ENCODE measurements at regions not wholly inside any gene's neighbourhood (a gene's known extent, or its start where the extent isn't known, plus 50 kb on each side); places are given as distances from the start of the nearest gene placed in this dataset.

- Mint-ChIP-seq H3K4me3 (ENCODE audit: unreplicated experiment) (no peak overlapping the region), H3K36me3 (ENCODE audit: insufficient read depth, unreplicated experiment) (peaks cover 5% of the 10 kb centered on the region), H3K27me3 (ENCODE audit: insufficient read depth, unreplicated experiment) (no peaks in the 10 kb centered on the region), H3K9me3 (ENCODE audit: unreplicated experiment) (no peaks in the 10 kb centered on the region), H3K4me1 (ENCODE audit: insufficient read depth, unreplicated experiment) (peaks cover 14% of the 10 kb centered on the region), H3K27ac (ENCODE audit: low read depth, unreplicated experiment) (no peak overlapping the region)
- TF ChIP-seq CTCF (IDR thresholded peaks at IDR 0.05; ENCODE audit: unreplicated experiment): no peak
- ChIA-PET POLR2A (interaction anchor here (0.6 kb wide), 1 partner anchor 108 kb away, joined by 3 read pairs; no protein-coding TSS in a partner anchor), CTCF (no interaction called here)
- no TSS peak for BruUV-seq (replicated peaks)
- intact Hi-C loops (cut with micrococcal nuclease): no loop called here
- DNase-seq (ENCODE audit: unreplicated experiment): no peak
Measured at GRCh38 chr12:131273291-131273845, 319.7 kb downstream of the ADGRD1 start.

GRCh38 chr12:131274061-131274460, 320.4 kb downstream of the ADGRD1 start:
- DNase-seq (ENCODE audit: unreplicated experiment): no peak
- no peak overlapping the region for H3K27ac Mint-ChIP-seq (ENCODE audit: low read depth, unreplicated experiment)
- no peaks in the 10 kb centered on the region for H3K27me3 Mint-ChIP-seq (ENCODE audit: insufficient read depth, unreplicated experiment)
- no peak for TF ChIP-seq CTCF (IDR thresholded peaks at IDR 0.05; ENCODE audit: unreplicated experiment)
- no TSS peak for BruUV-seq (replicated peaks)
- H3K4me1 Mint-ChIP-seq (ENCODE audit: insufficient read depth, unreplicated experiment): peaks cover 10% of the 10 kb centered on the region
- H3K9me3 Mint-ChIP-seq (ENCODE audit: unreplicated experiment): no peaks in the 10 kb centered on the region
- CTCF ChIA-PET: interaction anchor here (1.4 kb wide), 1 partner anchor 169 kb away, joined by 3 read pairs; no protein-coding TSS in a partner anchor
- POLR2A ChIA-PET: no interaction called here
- intact Hi-C loops (cut with micrococcal nuclease): no loop called here
- H3K4me3 Mint-ChIP-seq (ENCODE audit: unreplicated experiment): no peak overlapping the region
- H3K36me3 Mint-ChIP-seq (ENCODE audit: insufficient read depth, unreplicated experiment): peaks cover 5% of the 10 kb centered on the region

- intact Hi-C loops (cut with micrococcal nuclease): no loop called here
- Mint-ChIP-seq H3K4me3 (ENCODE audit: unreplicated experiment) (no peak overlapping the region), H3K27ac (ENCODE audit: low read depth, unreplicated experiment) (no peak overlapping the region), H3K4me1 (ENCODE audit: insufficient read depth, unreplicated experiment) (peaks cover 3% of the 10 kb centered on the region), H3K27me3 (ENCODE audit: insufficient read depth, unreplicated experiment) (no peaks in the 10 kb centered on the region), H3K36me3 (ENCODE audit: insufficient read depth, unreplicated experiment) (peaks cover 5% of the 10 kb centered on the region), H3K9me3 (ENCODE audit: unreplicated experiment) (no peaks in the 10 kb centered on the region)
- ChIA-PET POLR2A (interaction anchor here (1.2 kb wide), 1 partner anchor 20 kb away, joined by 3 read pairs; no protein-coding TSS in a partner anchor), CTCF (interaction anchor here (1.4 kb wide), 1 partner anchor 170 kb away, joined by 3 read pairs; no protein-coding TSS in a partner anchor)
- BruUV-seq (replicated peaks): no TSS peak
- DNase-seq (ENCODE audit: unreplicated experiment): no peak
- TF ChIP-seq CTCF (IDR thresholded peaks at IDR 0.05; ENCODE audit: unreplicated experiment): no peak
Measured at GRCh38 chr12:131274906-131275305, 321.2 kb downstream of the ADGRD1 start.

GRCh38 chr12:131275824-131276223, 322.1 kb downstream of the ADGRD1 start:
- intact Hi-C loops (cut with micrococcal nuclease): no loop called here
- ChIA-PET POLR2A (no interaction called here), CTCF (no interaction called here)

More at GRCh38 chr12:131275824-131276223, 322.1 kb downstream of the ADGRD1 start:
- peaks cover 5% of the 10 kb centered on the region for H3K36me3 Mint-ChIP-seq (ENCODE audit: insufficient read depth, unreplicated experiment)
- no peaks in the 10 kb centered on the region for H3K27me3 Mint-ChIP-seq (ENCODE audit: insufficient read depth, unreplicated experiment)
- no TSS peak for BruUV-seq (replicated peaks)
- no peak overlapping the region for H3K27ac Mint-ChIP-seq (ENCODE audit: low read depth, unreplicated experiment)
- no peak overlapping the region for H3K4me3 Mint-ChIP-seq (ENCODE audit: unreplicated experiment)
- DNase-seq (ENCODE audit: unreplicated experiment): no peak
- no peak for TF ChIP-seq CTCF (IDR thresholded peaks at IDR 0.05; ENCODE audit: unreplicated experiment)
- H3K9me3 Mint-ChIP-seq (ENCODE audit: unreplicated experiment): no peaks in the 10 kb centered on the region
- no peaks in the 10 kb centered on the region for H3K4me1 Mint-ChIP-seq (ENCODE audit: insufficient read depth, unreplicated experiment)

Data from MCF 10A (cell line).